BLaER1 treated with 17β-estradiol and CSF1 and Interleukin-3, amounts not matched to agents 10 nM and 100 nM (cell line): ENCODE measurements at regions not wholly inside any gene's neighbourhood (a gene's known extent, or its start where the extent isn't known, plus 50 kb on each side); places are given as distances from the start of the nearest gene placed in this dataset.
"Not testable (repeated sequence)": the region's sequence is repeated elsewhere in the genome, so short reads cannot be mapped to it uniquely, and the experiment has no call there.

ENCODE experiments used
- H3K27ac ChIP-seq, 11 experiments: shearing (Covaris generic); formaldehyde crosslinking; 2 replicates each; pipeline ENCODE4 v1.8.1; 2022
- H3K27me3 ChIP-seq, 11 experiments: shearing (Covaris generic); formaldehyde crosslinking; 2 replicates each; pipeline ENCODE4 v1.8.1; 2022
- H3K36me3 ChIP-seq, 11 experiments: shearing (Covaris generic); formaldehyde crosslinking; 2 replicates each; pipeline ENCODE4 v1.8.1; 2022
- H3K4me1 ChIP-seq, 10 experiments: shearing (Covaris generic); formaldehyde crosslinking; 2 replicates each; pipeline ENCODE4 v1.8.1; 2022
- H3K4me2 ChIP-seq, 11 experiments: shearing (Covaris generic); formaldehyde crosslinking; 2 replicates each; pipeline ENCODE4 v1.8.1; 2022
- H3K4me3 ChIP-seq, 10 experiments: shearing (Covaris generic); formaldehyde crosslinking; 2 replicates each; pipeline ENCODE4 v1.8.1; 2022
- H3K9ac ChIP-seq, 11 experiments: shearing (Covaris generic); formaldehyde crosslinking; 2 replicates each; pipeline ENCODE4 v1.8.1; 2022
- H3K9me3 ChIP-seq, 11 experiments: shearing (Covaris generic); formaldehyde crosslinking; replicated peaks in 1 of 11; 2 replicates each; pipeline ENCODE4 v1.8.1; 2022
- H4K20me1 ChIP-seq, 11 experiments: shearing (Covaris generic); formaldehyde crosslinking; 2 replicates each; pipeline ENCODE4 v1.8.1; 2022
- Cebpa-rat ChIP-seq, 11 experiments: shearing (Covaris generic); IDR thresholded peaks; 2 replicates each; pipeline ENCODE4 v1.8.1; 2022

DNA sequence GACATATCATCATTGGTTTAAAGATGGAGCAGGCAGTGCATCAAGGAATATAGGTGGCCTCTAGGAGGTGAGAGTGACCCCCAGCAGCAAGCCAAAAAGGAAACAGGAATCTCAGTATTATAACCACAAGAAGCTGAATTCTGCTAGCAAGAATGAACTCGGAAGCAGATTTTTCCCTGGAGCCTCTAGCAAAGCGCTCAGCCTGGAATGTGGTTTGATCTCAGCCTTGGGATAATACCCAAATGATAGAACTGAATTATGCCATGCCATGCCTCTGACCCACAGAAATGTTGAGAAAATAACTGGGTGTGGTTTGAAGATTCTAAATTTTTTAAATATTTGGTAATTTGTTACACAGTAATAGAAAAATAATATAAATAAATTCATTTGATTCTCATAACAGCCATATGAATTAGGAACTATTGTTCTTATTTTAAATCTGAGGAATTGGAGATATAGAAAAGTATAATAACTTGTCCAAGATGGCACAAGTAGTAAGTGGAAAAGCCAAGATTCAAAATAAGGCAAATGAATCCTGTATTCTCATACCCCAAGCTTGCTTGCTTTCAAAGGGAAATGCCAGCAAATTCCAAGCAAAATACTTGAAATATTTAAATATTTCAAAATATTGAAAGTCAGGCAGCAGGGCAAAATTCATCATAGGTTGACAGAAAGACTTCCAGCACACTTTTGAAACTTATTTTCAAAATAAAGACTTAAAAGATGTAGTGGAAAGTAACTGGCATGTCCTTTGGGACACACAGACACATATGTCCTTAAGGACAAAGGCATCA lies 567.4 kb downstream of the KCNA4 start:
- Histone ChIP-seq H3K27me3 (no peaks in the 10 kb centered on the region), H3K4me2 (no peak overlapping the region), H3K9me3 (no peaks in the 10 kb centered on the region), H3K9ac (no peak overlapping the region), H3K4me1 (peaks cover 0 to 18% (median 0%) of the 10 kb centered on the region in 10 experiments; a peak in 2 of 20 replicates), H4K20me1 (no peaks in the 10 kb centered on the region), H3K36me3 (no peaks in the 10 kb centered on the region), H3K27ac (no peak overlapping the region), H3K4me3 (no peak overlapping the region)
- no peak for TF ChIP-seq Cebpa-rat (IDR thresholded peaks at IDR 0.05)

DNA sequence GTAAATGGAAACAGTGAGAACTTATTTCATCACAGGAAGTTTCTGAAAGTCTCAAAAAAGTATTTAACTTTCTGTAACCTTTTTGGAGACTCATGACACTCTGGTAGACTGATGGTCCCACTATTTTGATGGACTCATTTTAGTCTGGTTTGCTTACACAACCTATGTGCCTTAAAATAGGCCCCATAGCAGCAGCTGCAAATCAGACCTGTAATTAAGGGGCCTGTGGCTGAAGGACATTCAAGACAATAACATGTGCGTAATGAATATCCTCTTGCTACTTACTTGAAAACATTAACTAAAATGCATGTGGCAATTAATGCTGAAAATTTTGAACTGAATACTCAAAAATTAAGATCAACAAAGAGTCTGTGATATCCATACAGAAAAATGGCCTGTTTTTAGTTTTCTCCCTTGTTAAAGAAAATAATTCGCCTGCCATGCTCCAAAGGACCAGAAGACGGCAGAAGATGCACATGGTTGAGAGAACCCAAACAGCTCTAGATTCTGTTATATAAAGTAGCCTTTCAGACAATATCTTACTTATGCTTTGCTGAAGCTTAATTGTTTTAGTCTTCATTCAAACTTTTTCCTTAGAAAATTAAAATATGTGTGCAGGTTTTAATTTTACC lies 568.5 kb downstream of the KCNA4 start:
- no peak for TF ChIP-seq Cebpa-rat (IDR thresholded peaks at IDR 0.05)
- no peak overlapping the region for H3K4me3 ChIP-seq
- no peaks in the 10 kb centered on the region for H3K36me3 ChIP-seq
- H3K27me3 ChIP-seq, result no peaks in the 10 kb centered on the region
- H3K27ac ChIP-seq, result no peak overlapping the region
- H3K9me3 ChIP-seq, result no peaks in the 10 kb centered on the region
- no peak overlapping the region for H3K4me2 ChIP-seq
- H3K4me1 ChIP-seq, result peaks cover 0 to 17% (median 0%) of the 10 kb centered on the region in 10 experiments; a peak in 2 of 20 replicates
- H4K20me1 ChIP-seq, result no peaks in the 10 kb centered on the region
- H3K9ac ChIP-seq, result no peak overlapping the region

DNA sequence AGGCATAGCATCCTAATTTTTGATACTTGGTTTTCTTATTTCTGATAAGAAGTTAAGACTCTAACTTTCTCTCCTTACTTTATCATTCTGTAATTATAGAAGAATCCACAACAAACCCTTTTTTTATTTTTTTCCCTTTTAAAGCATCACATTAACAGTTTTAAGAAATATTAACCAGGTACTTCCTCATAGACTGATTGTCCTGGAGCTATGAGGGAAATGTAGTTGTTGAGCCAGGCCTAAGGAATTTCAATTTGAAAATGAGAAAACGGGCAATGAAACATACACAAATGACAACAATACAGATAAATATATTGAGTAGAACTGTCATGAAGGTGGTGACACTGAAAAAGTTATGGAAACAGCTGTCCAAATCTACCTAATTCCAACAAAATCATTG lies 569.0 kb downstream of the KCNA4 start:
- TF ChIP-seq Cebpa-rat (IDR thresholded peaks at IDR 0.05), result no peak
- Histone ChIP-seq H3K36me3 (no peaks in the 10 kb centered on the region), H4K20me1 (no peaks in the 10 kb centered on the region), H3K9ac (no peak overlapping the region), H3K4me3 (no peak overlapping the region), H3K4me2 (no peak overlapping the region), H3K27ac (no peak overlapping the region), H3K27me3 (no peaks in the 10 kb centered on the region), H3K9me3 (no peaks in the 10 kb centered on the region), H3K4me1 (peaks cover 0 to 12% (median 0%) of the 10 kb centered on the region in 10 experiments; a peak in 2 of 20 replicates)

DNA sequence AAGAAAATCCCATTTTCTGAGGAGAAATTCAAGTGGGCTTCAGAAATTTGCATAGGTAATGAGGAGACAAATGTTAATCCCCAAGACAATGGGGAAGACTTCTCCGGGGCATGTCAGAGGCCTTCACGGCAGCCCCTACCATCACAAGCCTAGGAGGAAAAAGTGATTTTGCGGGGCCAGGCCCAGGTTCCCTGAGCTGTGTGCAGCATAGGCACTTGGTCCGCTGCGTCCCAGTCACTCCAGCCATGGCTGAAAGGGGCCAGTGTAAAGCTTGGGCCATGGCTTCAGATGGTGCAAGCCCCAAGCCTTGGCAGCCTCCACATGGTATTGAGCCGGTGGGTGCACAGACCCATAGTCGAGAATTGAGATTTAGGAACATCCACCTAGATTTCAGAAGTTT lies 570.7 kb downstream of the KCNA4 start:
- Histone ChIP-seq H4K20me1 (no peaks in the 10 kb centered on the region), H3K9ac (no peak overlapping the region), H3K4me2 (no peak overlapping the region), H3K27me3 (no peaks in the 10 kb centered on the region), H3K9me3 (no peaks in the 10 kb centered on the region), H3K36me3 (no peaks in the 10 kb centered on the region), H3K27ac (no peak overlapping the region), H3K4me3 (no peak overlapping the region), H3K4me1 (no peaks in the 10 kb centered on the region)
- TF ChIP-seq Cebpa-rat (IDR thresholded peaks at IDR 0.05), result no peak

DNA sequence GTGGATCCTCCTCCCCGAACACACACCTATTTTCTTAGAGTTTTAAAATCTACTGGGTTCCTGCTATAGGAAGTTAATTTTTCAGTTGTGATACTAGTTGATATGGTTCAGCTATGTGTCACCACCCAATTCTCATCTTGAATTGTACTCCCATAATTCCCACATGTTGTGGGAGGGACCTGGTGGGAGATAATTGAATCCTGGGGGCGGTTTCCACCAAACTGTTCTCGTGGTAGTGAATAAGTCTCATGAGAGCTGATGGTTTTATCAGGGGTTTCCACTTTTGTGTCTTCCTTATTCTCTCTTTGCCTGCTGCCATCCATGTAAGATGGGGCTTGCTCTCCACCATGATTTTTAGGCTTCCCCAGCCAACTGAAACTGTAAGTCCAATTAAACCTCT lies 571.6 kb downstream of the KCNA4 start:
- not testable (repeated sequence) for H3K4me3 ChIP-seq, H3K4me1 ChIP-seq, H4K20me1 ChIP-seq, H3K27ac ChIP-seq, H3K27me3 ChIP-seq, H3K36me3 ChIP-seq, H3K4me2 ChIP-seq, H3K9ac ChIP-seq, H3K9me3 ChIP-seq

DNA sequence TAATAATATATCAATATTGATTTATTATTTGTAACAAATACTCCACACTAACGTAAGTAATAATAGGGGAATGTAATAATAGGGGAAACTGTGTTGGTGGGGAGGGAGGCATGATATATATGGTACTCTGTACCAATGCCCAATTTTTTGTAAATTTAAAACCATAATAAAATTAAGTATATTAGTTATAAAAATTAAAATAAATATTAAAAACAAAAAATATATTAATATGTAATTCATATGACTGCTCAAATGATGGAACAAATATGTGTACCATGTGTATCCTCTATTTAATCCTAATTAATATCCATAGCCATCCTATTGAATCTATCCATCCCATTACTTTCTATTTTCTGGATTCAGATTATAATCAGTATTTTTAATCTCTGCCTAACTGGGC lies 578.0 kb downstream of the KCNA4 start:
- H3K9me3 ChIP-seq, result no peaks in the 10 kb centered on the region
- H3K4me2 ChIP-seq, result no peak overlapping the region
- no peaks in the 10 kb centered on the region for H3K27me3 ChIP-seq
- no peaks in the 10 kb centered on the region for H3K36me3 ChIP-seq
- no peak overlapping the region for H3K4me3 ChIP-seq
- H3K9ac ChIP-seq, result no peak overlapping the region
- H3K27ac ChIP-seq, result no peak overlapping the region
- H4K20me1 ChIP-seq, result no peaks in the 10 kb centered on the region
- no peaks in the 10 kb centered on the region for H3K4me1 ChIP-seq
- no peak for TF ChIP-seq Cebpa-rat (IDR thresholded peaks at IDR 0.05)

DNA sequence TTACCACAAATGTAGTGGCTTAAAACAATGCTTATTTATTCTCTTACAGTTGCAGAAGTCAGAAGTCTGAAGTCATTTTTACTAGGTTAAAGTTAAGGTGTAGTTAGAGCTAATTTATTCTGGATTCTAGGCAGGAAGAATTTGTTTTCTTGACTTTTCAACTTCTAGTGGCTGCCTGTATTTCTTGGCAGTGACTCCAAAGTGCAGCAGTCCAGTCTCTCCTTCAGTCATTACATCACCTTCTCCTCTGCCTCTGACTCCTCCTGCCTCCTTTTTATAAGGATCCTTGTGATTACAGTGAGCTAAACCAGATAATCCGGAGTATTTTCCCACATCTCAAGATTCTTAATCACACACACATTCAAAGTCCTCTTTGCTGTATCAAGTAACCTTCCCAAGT lies 581.4 kb downstream of the KCNA4 start:
- H3K9ac ChIP-seq, result no peak overlapping the region
- no peaks in the 10 kb centered on the region for H3K36me3 ChIP-seq
- H3K4me1 ChIP-seq, result no peaks in the 10 kb centered on the region
- H3K27ac ChIP-seq, result no peak overlapping the region
- H4K20me1 ChIP-seq, result no peaks in the 10 kb centered on the region
- TF ChIP-seq Cebpa-rat (IDR thresholded peaks at IDR 0.05), result no peak
- H3K4me2 ChIP-seq, result no peak overlapping the region
- H3K27me3 ChIP-seq, result no peaks in the 10 kb centered on the region
- H3K4me3 ChIP-seq, result no peak overlapping the region
- H3K9me3 ChIP-seq, result 0 out of 22 replicates have a peak, but pooled peaks cover 0 to 4% (median 0%) of the 10 kb centered on the region in 11 experiments

DNA sequence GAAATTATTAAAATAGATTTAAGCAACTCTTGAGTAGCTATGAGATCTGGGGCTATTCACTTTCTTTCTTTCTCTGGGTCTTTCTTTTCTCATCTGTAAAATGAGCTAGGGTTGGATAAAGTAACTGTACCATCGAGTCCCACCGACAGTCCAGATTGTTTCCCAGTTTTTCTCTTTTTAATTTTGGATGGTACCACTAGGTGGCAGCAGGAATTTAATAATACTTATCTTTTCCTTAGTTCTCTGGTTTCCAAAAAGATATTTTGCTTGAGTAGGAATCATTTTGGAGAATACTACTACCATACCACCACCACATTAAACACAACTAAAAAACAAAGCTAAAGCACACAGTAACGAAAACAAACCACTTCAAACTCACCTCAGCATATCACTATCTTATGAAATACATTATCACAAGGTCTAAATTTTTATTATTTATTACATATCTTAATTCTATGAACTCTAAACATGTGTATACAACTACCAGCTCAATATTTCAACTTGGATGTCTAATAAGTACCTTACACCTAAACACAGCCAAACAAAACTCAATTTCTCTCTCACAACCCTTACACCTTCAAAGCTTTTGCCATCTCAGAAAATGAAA lies 584.0 kb downstream of the KCNA4 start:
- Histone ChIP-seq H3K27me3 (no peaks in the 10 kb centered on the region), H3K4me2 (no peak overlapping the region), H3K27ac (no peak overlapping the region), H3K9me3 (0 out of 22 replicates have a peak, but pooled peaks cover 0 to 4% (median 0%) of the 10 kb centered on the region in 11 experiments), H3K4me1 (no peaks in the 10 kb centered on the region), H3K4me3 (no peak overlapping the region), H3K36me3 (no peaks in the 10 kb centered on the region), H4K20me1 (no peaks in the 10 kb centered on the region), H3K9ac (no peak overlapping the region)
- TF ChIP-seq Cebpa-rat (IDR thresholded peaks at IDR 0.05), result no peak

DNA sequence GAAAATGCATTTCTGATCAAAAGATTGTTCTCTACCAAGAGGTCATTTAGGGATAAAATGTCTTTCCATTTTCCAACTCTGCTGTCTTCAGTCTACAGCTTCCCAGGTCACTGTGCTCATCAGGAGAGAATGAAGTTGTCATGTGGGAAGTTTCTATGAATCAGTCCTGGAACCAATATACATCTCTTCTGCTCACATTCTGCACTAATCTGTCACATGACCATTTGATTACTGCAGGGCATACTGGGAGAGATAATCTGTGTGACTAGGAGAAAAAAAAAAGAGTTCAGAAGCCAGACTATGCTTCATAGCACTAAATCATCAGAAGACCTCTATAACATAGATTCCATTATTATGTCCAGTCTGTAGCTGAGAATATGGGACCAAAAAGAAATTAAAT lies 611.5 kb downstream of the KCNA4 start:
- no peaks in the 10 kb centered on the region for H3K36me3 ChIP-seq
- H3K9ac ChIP-seq, result no peak overlapping the region
- no peaks in the 10 kb centered on the region for H3K27me3 ChIP-seq
- no peaks in the 10 kb centered on the region for H3K9me3 ChIP-seq
- H3K4me1 ChIP-seq, result no peaks in the 10 kb centered on the region
- no peak overlapping the region for H3K4me2 ChIP-seq
- H3K27ac ChIP-seq, result no peak overlapping the region
- no peak for TF ChIP-seq Cebpa-rat (IDR thresholded peaks at IDR 0.05)
- no peak overlapping the region for H3K4me3 ChIP-seq
- H4K20me1 ChIP-seq, result no peaks in the 10 kb centered on the region
